CD4-positive, alpha-beta T cell treated with Interleukin-6 for 4 hours (primary cell): ENCODE measurements at regions not wholly inside any gene's neighbourhood (a gene's known extent, or its start where the extent isn't known, plus 50 kb on each side); places are given as distances from the start of the nearest gene placed in this dataset.

Experiments
- DNase-seq: peaks from one replicate; pipeline ENCODE4 v3.0.0-alpha.2; 2020; ENCODE audit warnings: mixed read lengths

DNA sequence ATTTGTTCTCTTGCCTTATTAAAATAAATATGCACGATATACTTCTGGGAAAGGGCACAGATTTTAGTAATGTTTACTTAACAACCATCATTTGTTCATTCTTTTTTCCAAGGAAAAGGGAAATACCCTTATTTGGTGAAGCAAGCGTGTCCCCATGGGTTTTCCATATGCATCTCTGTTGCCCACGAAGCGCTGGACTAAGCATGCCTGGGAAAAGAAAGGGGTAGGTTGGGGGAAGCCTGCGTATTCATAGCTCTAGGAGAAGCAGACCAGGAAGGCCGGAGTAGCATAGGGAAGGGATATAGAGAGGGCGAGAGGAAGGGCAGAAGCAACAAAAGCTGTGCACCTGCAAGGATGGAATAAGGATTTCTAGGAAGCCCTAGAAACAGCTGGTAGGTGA, 61.8 kb upstream of the ACO1 start:
- DNase-seq = no peak

DNA sequence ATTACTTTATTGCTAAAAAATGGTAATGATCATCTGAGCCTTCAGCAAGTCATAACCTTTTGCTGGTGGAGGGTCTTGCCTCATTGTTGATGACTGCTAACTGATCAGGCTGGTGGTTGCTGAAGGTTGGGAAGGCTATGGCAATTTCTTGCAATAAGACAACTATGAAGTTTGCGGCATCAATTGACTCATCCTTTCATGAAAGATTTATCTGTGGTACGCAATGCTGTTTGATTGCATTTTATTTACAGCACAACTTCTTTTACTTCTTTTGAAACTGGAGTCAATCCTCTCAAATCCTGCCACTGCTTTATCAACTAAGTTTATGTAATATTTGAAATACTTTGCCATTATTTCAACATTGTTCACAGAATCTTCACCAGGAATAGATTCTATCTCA, 58.3 kb upstream of the ACO1 start:
- no peak for DNase-seq

DNA sequence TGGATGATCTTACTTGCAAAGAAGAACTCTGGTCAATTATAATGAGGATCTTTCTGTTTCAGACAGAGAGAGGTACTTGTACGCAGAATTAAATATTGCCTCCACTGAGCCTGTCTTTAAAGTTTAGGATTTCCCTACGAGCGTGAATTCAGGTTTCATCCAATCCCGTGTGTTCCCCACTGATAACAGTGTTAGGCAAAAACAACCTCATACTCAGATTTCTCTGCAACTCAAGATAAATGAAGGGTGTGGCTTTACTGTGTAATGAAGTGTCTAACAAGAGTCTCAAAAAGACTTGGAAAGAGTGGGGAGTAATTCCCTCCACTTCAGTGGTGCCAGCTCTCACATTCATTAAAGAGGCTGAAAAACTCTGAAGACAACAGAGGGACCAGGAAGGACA, 53.2 kb upstream of the ACO1 start:
- DNase-seq = no peak

DNA sequence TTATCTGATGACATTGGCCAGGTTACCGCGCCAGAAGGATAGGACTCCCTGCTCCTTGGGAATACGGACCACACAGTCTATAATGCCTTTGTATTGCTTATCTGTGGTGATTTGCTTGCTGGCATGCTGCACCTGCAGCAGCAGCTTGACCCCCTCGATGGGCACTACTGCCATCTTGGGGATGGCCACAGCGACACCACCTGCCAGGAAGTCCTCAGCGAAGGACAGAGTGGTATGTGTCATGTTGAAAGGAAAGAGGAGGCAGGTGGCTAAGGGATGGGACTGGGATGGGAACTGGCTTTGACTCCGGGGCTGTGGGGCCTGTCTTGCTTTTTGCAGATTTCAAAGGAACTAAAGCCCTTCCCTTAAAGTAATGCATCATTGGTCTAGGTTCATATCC, 50.3 kb upstream of the ACO1 start:
- DNase-seq = no peak
